GM12892 (cell line): ENCODE measurements at regions not wholly inside any gene's neighbourhood (a gene's known extent, or its start where the extent isn't known, plus 50 kb on each side); places are given as distances from the start of the nearest gene placed in this dataset.

Source experiments
- POLR2A ChIP-seq: IDR thresholded peaks from 2 replicates; pipeline ENCODE4 v1.6.1; 2011; ENCODE audit warnings: low read depth, low read length, control low read depth
- POLR2AphosphoS5 ChIP-seq: IDR thresholded peaks from 2 replicates; pipeline ENCODE4 v1.6.1; 2011; ENCODE audit warnings: low read depth, low read length, control low read depth

DNA sequence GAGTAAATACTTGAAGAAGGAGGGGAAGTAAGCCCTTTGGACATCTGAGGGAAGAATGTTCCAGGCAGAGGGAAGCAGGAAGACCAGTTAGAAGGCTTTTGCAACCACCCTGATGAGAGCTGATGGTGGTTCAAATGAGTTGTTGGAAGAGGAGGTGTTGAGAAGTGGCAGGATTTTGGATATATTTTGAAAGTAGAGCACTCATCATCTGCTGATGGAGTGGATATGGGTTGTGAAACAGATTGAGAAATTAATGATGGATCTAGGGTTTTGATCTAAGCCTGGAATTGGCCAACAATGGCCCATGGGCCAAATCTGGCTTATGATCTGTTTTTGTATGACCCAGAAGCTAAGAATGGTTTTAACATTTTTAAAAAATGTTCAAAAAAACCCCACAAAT, 230.7 kb downstream of the NDFIP2 start:
- TF ChIP-seq POLR2AphosphoS5 (no peak), POLR2A (no peak)
